ENCODE measurements at regions not wholly inside any gene's neighbourhood (a gene's known extent, or its start where the extent isn't known, plus 50 kb on each side); places are given as distances from the start of the nearest gene placed in this dataset.
"Not testable (repeated sequence)": the region's sequence is repeated elsewhere in the genome, so short reads cannot be mapped to it uniquely, and the experiment has no call there.

GRCh38 chr4:116217781-116218180 is 867.6 kb downstream of the TRAM1L1 start:
- no peaks in the 10 kb centered on the region for H3K4me1 ChIP-seq (ENCODE audit: control insufficient read depth, insufficient read depth, low read length, unreplicated experiment)
- no peaks in the 10 kb centered on the region for H3K27me3 ChIP-seq (ENCODE audit: insufficient read depth, low read length)
- no peak overlapping the region for H3K27ac ChIP-seq (ENCODE audit: low read depth, low read length)
- H3K4me3 ChIP-seq (ENCODE audit: low read depth, low read length), result no peak overlapping the region
- no peaks in the 10 kb centered on the region for H3K36me3 ChIP-seq (ENCODE audit: insufficient read depth, low read length)
- no peak overlapping the region for H2AFZ ChIP-seq (ENCODE audit: low read length, unreplicated experiment)
- no peaks in the 10 kb centered on the region for H3K79me2 ChIP-seq (ENCODE audit: control insufficient read depth, insufficient read depth, low read length, unreplicated experiment)

DNA sequence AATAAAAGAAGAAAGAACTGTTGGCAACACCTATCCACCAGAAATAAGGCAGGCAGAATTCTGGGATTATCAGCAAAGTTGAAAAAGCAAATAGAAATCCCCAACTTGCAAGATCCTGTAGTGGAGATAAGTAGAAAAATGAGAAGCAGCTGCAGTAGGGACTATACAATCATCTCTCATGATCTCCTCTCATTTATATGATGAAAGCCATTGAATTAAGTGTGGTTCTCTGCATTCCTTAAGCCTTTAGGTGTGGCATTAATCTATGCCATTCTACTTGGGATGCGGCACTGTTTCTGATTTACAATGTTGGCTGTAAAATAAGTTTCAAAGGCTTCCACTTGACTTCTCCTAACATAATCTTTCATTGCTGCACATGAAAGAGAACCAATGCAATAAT is 869.8 kb downstream of the TRAM1L1 start:
- no peak overlapping the region for H2AFZ ChIP-seq (ENCODE audit: low read length, unreplicated experiment)
- no peaks in the 10 kb centered on the region for H3K4me1 ChIP-seq (ENCODE audit: control insufficient read depth, insufficient read depth, low read length, unreplicated experiment)
- H3K36me3 ChIP-seq (ENCODE audit: insufficient read depth, low read length), result no peaks in the 10 kb centered on the region
- H3K27ac ChIP-seq (ENCODE audit: low read depth, low read length), result no peak overlapping the region
- no peak overlapping the region for H3K4me3 ChIP-seq (ENCODE audit: low read depth, low read length)
- H3K79me2 ChIP-seq (ENCODE audit: control insufficient read depth, insufficient read depth, low read length, unreplicated experiment), result no peaks in the 10 kb centered on the region
- H3K27me3 ChIP-seq (ENCODE audit: insufficient read depth, low read length), result no peaks in the 10 kb centered on the region

DNA sequence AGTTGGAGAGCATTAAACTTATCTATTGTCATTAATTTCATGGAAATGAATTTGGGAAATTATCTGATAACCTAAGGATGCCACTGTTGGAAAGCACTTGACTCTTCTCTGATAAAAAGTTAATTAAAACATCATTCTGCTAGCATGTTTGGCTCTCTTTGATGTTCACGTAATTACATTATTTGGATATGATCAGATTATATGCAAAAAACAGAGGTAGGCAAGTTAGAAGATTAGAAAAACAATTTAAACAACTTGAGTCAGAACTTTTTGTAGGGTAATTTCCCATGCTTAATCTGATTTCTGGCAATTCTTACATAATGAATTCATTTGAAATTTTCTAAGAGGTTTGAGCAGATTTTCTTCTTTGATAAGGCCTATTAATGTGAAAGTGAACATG is 882.9 kb downstream of the TRAM1L1 start:
- Histone ChIP-seq H3K27ac (ENCODE audit: low read depth, low read length) (no peak overlapping the region), H3K27me3 (ENCODE audit: insufficient read depth, low read length) (no peaks in the 10 kb centered on the region), H3K4me1 (ENCODE audit: control insufficient read depth, insufficient read depth, low read length, unreplicated experiment) (no peaks in the 10 kb centered on the region), H3K79me2 (ENCODE audit: control insufficient read depth, insufficient read depth, low read length, unreplicated experiment) (no peaks in the 10 kb centered on the region), H3K36me3 (ENCODE audit: insufficient read depth, low read length) (no peaks in the 10 kb centered on the region), H3K4me3 (ENCODE audit: low read depth, low read length) (no peak overlapping the region), H2AFZ (ENCODE audit: low read length, unreplicated experiment) (no peak overlapping the region)

GRCh38 chr4:116197317-116197809 is 888.0 kb downstream of the TRAM1L1 start:
- H3K36me3 ChIP-seq (ENCODE audit: insufficient read depth, low read length), result no peaks in the 10 kb centered on the region

GRCh38 chr4:116183241-116183640 is 902.1 kb downstream of the TRAM1L1 start:
- no peak overlapping the region for H3K4me3 ChIP-seq (ENCODE audit: low read depth, low read length)
- H3K27ac ChIP-seq (ENCODE audit: low read depth, low read length), result no peak overlapping the region
- no peaks in the 10 kb centered on the region for H3K79me2 ChIP-seq (ENCODE audit: control insufficient read depth, insufficient read depth, low read length, unreplicated experiment)
- H2AFZ ChIP-seq (ENCODE audit: low read length, unreplicated experiment), result no peak overlapping the region
- no peaks in the 10 kb centered on the region for H3K27me3 ChIP-seq (ENCODE audit: insufficient read depth, low read length)
- H3K36me3 ChIP-seq (ENCODE audit: insufficient read depth, low read length), result no peaks in the 10 kb centered on the region
- no peaks in the 10 kb centered on the region for H3K4me1 ChIP-seq (ENCODE audit: control insufficient read depth, insufficient read depth, low read length, unreplicated experiment)

More at GRCh38 chr4:116197317-116197809, 888.0 kb downstream of the TRAM1L1 start:
- no peak overlapping the region for H2AFZ ChIP-seq (ENCODE audit: low read length, unreplicated experiment)
- H3K27ac ChIP-seq (ENCODE audit: low read depth, low read length), result no peak overlapping the region
- H3K4me3 ChIP-seq (ENCODE audit: low read depth, low read length), result no peak overlapping the region
- no peaks in the 10 kb centered on the region for H3K27me3 ChIP-seq (ENCODE audit: insufficient read depth, low read length)
- H3K79me2 ChIP-seq (ENCODE audit: control insufficient read depth, insufficient read depth, low read length, unreplicated experiment), result no peaks in the 10 kb centered on the region
- no peaks in the 10 kb centered on the region for H3K4me1 ChIP-seq (ENCODE audit: control insufficient read depth, insufficient read depth, low read length, unreplicated experiment)

DNA sequence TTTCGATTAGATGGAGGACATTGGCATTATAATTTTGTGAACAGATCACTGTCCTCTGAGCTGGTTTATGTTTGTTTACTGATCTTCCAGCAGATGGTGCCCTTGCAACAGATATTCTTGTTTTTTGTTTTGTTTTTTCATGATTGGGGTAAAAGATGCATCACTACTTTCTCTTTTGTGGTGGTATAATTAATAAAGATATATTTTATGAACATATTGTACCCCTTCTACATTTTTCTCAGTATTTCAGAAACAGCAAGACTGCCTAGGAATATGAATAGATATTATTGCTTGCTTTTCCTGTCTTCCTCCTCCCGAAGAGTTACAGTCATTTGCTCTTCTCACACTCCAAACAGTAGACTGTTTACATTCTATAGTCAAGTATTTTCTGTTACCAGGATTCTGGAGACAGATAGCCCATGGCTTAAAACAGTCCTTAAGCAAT is 905.2 kb downstream of the TRAM1L1 start:
- peak overlapping the region; percentile 48 for H2AFZ ChIP-seq (ENCODE audit: low read length, unreplicated experiment)
- no peaks in the 10 kb centered on the region for H3K27me3 ChIP-seq (ENCODE audit: insufficient read depth, low read length)
- H3K4me1 ChIP-seq (ENCODE audit: control insufficient read depth, insufficient read depth, low read length, unreplicated experiment), result no peaks in the 10 kb centered on the region
- no peaks in the 10 kb centered on the region for H3K36me3 ChIP-seq (ENCODE audit: insufficient read depth, low read length)
- no peak overlapping the region for H3K27ac ChIP-seq (ENCODE audit: low read depth, low read length)
- H3K4me3 ChIP-seq (ENCODE audit: low read depth, low read length), result peak overlapping the region; percentile 59; the same call in 1 of the 2 replicates
- H3K79me2 ChIP-seq (ENCODE audit: control insufficient read depth, insufficient read depth, low read length, unreplicated experiment), result no peaks in the 10 kb centered on the region

DNA sequence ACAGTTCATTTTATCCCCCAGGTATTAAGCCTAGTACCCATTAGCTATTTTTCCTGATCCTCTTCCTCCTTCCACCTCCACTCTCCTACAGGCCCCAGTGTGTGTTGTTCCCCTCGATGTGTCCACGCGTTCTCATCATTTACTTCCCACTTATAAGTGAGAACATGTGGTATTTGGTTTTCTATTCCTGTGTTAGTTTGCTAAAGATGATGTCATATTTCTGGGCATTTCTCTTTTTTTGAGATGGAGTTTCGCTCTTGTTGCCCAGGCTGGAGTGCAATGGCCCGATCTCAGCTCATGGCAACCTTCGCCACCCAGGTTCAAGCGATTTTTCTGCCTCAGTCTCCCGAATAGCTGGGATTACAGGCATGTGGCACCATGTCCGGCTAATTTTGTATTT is 934.0 kb downstream of the TRAM1L1 start:
- not testable (repeated sequence) for H3K36me3 ChIP-seq (ENCODE audit: insufficient read depth, low read length)

GRCh38 chr4:116150152-116150551 is 935.2 kb downstream of the TRAM1L1 start:
- no peak overlapping the region for H3K27ac ChIP-seq (ENCODE audit: low read depth, low read length)
- H3K79me2 ChIP-seq (ENCODE audit: control insufficient read depth, insufficient read depth, low read length, unreplicated experiment), result no peaks in the 10 kb centered on the region

More for the DNA sequence above, 934.0 kb downstream of the TRAM1L1 start:
- H3K4me1 ChIP-seq (ENCODE audit: control insufficient read depth, insufficient read depth, low read length, unreplicated experiment); H3K4me3 ChIP-seq (ENCODE audit: low read depth, low read length); H3K27ac ChIP-seq (ENCODE audit: low read depth, low read length); H3K79me2 ChIP-seq (ENCODE audit: control insufficient read depth, insufficient read depth, low read length, unreplicated experiment); H3K27me3 ChIP-seq (ENCODE audit: insufficient read depth, low read length); H2AFZ ChIP-seq (ENCODE audit: low read length, unreplicated experiment): not testable (repeated sequence)

DNA sequence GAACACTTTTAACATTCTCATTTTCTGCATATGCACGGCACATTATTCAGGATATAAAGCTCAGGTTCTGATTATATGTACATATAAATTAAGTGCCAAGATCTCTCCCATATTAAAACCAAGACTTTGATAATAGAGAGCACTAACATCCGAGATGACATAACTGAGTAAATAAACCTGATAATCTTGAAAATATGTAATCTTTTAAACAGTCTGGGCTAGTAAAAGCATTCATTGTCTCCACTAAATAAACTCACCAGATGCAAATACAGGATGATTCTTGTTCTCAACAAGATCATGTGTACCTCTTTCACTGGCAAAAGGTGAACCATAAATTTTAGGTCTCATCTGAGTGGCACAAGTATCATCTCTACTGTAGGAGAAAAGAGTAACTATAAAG is 942.2 kb downstream of the TRAM1L1 start:
- Histone ChIP-seq H3K4me1 (ENCODE audit: control insufficient read depth, insufficient read depth, low read length, unreplicated experiment) (no peaks in the 10 kb centered on the region), H3K36me3 (ENCODE audit: insufficient read depth, low read length) (no peaks in the 10 kb centered on the region), H3K27me3 (ENCODE audit: insufficient read depth, low read length) (no peaks in the 10 kb centered on the region), H3K79me2 (ENCODE audit: control insufficient read depth, insufficient read depth, low read length, unreplicated experiment) (no peaks in the 10 kb centered on the region), H3K4me3 (ENCODE audit: low read depth, low read length) (no peak overlapping the region), H2AFZ (ENCODE audit: low read length, unreplicated experiment) (no peak overlapping the region), H3K27ac (ENCODE audit: low read depth, low read length) (no peak overlapping the region)

More at GRCh38 chr4:116150152-116150551, 935.2 kb downstream of the TRAM1L1 start:
- Histone ChIP-seq H3K27me3 (ENCODE audit: insufficient read depth, low read length) (no peaks in the 10 kb centered on the region), H3K4me3 (ENCODE audit: low read depth, low read length) (no peak overlapping the region), H3K4me1 (ENCODE audit: control insufficient read depth, insufficient read depth, low read length, unreplicated experiment) (no peaks in the 10 kb centered on the region), H3K36me3 (ENCODE audit: insufficient read depth, low read length) (no peaks in the 10 kb centered on the region), H2AFZ (ENCODE audit: low read length, unreplicated experiment) (no peak overlapping the region)

- H3K36me3 ChIP-seq (ENCODE audit: insufficient read depth, low read length), result no peaks in the 10 kb centered on the region
- H3K79me2 ChIP-seq (ENCODE audit: control insufficient read depth, insufficient read depth, low read length, unreplicated experiment), result no peaks in the 10 kb centered on the region
- H2AFZ ChIP-seq (ENCODE audit: low read length, unreplicated experiment), result no peak overlapping the region
- no peaks in the 10 kb centered on the region for H3K27me3 ChIP-seq (ENCODE audit: insufficient read depth, low read length)
- no peak overlapping the region for H3K4me3 ChIP-seq (ENCODE audit: low read depth, low read length)
- no peaks in the 10 kb centered on the region for H3K4me1 ChIP-seq (ENCODE audit: control insufficient read depth, insufficient read depth, low read length, unreplicated experiment)
- no peak overlapping the region for H3K27ac ChIP-seq (ENCODE audit: low read depth, low read length)
Measured at GRCh38 chr4:116132946-116133345, 952.4 kb downstream of the TRAM1L1 start.

DNA sequence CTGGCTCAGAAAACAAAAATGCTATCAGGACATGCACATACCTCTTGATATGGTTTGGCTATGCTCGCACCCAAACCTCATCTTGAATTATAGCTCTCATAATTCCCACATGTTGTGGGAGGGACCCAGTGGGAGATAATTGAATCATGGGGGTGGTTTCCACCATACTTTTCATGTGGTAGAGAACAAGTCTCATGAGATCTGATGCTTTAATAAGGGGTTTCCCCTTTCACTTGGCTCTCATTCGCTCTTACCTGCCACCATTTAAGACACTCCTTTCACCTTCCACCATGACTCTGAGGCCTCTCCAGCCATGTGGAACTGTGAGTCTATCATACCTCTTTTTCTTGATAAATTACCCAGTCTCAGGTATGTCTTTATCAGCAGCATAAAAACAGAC is 958.6 kb downstream of the TRAM1L1 start:
- Histone ChIP-seq H3K4me3 (ENCODE audit: low read depth, low read length) (no peak overlapping the region), H3K79me2 (ENCODE audit: control insufficient read depth, insufficient read depth, low read length, unreplicated experiment) (no peaks in the 10 kb centered on the region), H3K36me3 (ENCODE audit: insufficient read depth, low read length) (no peaks in the 10 kb centered on the region)

More for the DNA sequence above, 958.6 kb downstream of the TRAM1L1 start:
- Histone ChIP-seq H3K27me3 (ENCODE audit: insufficient read depth, low read length) (no peaks in the 10 kb centered on the region), H3K27ac (ENCODE audit: low read depth, low read length) (no peak overlapping the region), H2AFZ (ENCODE audit: low read length, unreplicated experiment) (no peak overlapping the region), H3K4me1 (ENCODE audit: control insufficient read depth, insufficient read depth, low read length, unreplicated experiment) (no peaks in the 10 kb centered on the region)

Data from ACC112 (cell line).